ENCODE measurements at regions not wholly inside any gene's neighbourhood (a gene's known extent, or its start where the extent isn't known, plus 50 kb on each side); places are given as distances from the start of the nearest gene placed in this dataset.

DNA sequence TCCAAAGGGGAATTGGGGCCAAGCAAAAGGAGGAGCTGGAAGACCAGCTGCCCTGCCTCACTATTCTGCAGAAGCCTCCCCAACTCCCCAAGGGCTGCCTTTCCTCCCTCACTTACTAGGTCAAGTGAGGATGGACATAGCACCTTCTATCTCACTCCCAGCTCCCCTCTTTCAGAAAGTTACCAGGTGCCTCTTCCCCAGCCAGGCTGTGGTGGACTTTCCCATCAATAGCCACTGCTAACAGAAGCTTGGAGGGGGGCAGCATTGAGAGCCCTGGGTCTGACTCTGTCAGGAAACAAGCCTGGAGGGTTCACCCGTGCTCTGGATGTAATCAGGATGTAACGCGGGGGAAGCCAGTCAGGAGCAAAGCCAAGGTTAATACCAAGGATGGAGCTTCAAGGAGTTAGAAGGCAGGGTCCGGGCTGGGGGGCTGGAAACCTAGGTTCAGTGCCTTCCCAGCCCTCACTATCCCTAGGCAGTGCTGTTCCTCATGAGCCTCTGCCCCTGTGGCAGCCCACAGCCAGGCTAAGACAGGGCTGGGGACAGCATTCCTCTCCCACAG lies 127.8 kb upstream of the NGF start:
- no peaks in the 10 kb centered on the region for H3K9me3 ChIP-seq
- intact Hi-C loops (cut with DNase I): loop anchor here in 2 of 3 donors (5.0 to 10.0 kb wide), 3 partner anchors 191 to 329 kb away; no protein-coding TSS in a partner anchor
- H3K4me3 ChIP-seq: no peak overlapping the region
- no peak for DNase-seq
- no peak for TF ChIP-seq CTCF (IDR thresholded peaks at IDR 0.05)
- 66 to 68% methylated on average over 4 of the region's 4 CpGs for WGBS, 2 donors
- H3K27me3 ChIP-seq: no peaks in the 10 kb centered on the region
- H3K36me3 ChIP-seq: no peaks in the 10 kb centered on the region
- H3K27ac ChIP-seq: no peak overlapping the region
- no peaks in the 10 kb centered on the region for H3K4me1 ChIP-seq
- no peak for FAIRE-seq
- no peak for ATAC-seq

- FAIRE-seq (no peak), DNase-seq (no peak), ATAC-seq (peak in 3 of 4 donors; percentile 37 to 67 (median 60))
- H3K27me3 ChIP-seq: no peaks in the 10 kb centered on the region
- no peaks in the 10 kb centered on the region for H3K9me3 ChIP-seq
- H3K4me3 ChIP-seq: no peak overlapping the region
- TF ChIP-seq CTCF (IDR thresholded peaks at IDR 0.05): no peak
- H3K36me3 ChIP-seq: no peaks in the 10 kb centered on the region
- H3K4me1 ChIP-seq: no peaks in the 10 kb centered on the region
- no peak overlapping the region for H3K27ac ChIP-seq
- intact Hi-C loops (cut with DNase I): loop anchor here in 1 of 3 donors (10.0 kb wide), 1 partner anchor 189 kb away; no protein-coding TSS in a partner anchor
Observed at GRCh38 chr1:115463347-115463746, 125.3 kb upstream of the NGF start.

- Histone ChIP-seq H3K4me1 (no peaks in the 10 kb centered on the region), H3K27me3 (no peaks in the 10 kb centered on the region), H3K27ac (no peak overlapping the region), H3K36me3 (no peaks in the 10 kb centered on the region), H3K4me3 (no peak overlapping the region), H3K9me3 (no peaks in the 10 kb centered on the region)
- no peak for TF ChIP-seq CTCF (IDR thresholded peaks at IDR 0.05)
- intact Hi-C loops (cut with DNase I): loop anchor here in 1 of 3 donors (10.0 kb wide), 1 partner anchor 188 kb away; no protein-coding TSS in a partner anchor
- WGBS, 2 donors: 70 to 72% methylated on average over 4 of the region's 4 CpGs
- FAIRE-seq (no peak), DNase-seq (no peak), ATAC-seq (no peak)
Observed at GRCh38 chr1:115462566-115463076, 124.6 kb upstream of the NGF start.

- no peaks in the 10 kb centered on the region for H3K27me3 ChIP-seq
- FAIRE-seq: no peak
- ATAC-seq: no peak
- no peak overlapping the region for H3K27ac ChIP-seq
- no peak for DNase-seq
- no peaks in the 10 kb centered on the region for H3K36me3 ChIP-seq
- H3K4me1 ChIP-seq: no peaks in the 10 kb centered on the region
- no peaks in the 10 kb centered on the region for H3K9me3 ChIP-seq
- WGBS, 2 donors: 68 to 87% methylated on average over 5 of the region's 5 CpGs
- TF ChIP-seq CTCF (IDR thresholded peaks at IDR 0.05): no peak
- no peak overlapping the region for H3K4me3 ChIP-seq
- intact Hi-C loops (cut with DNase I): loop anchor here in 1 of 3 donors (10.0 kb wide), 1 partner anchor 187 kb away; no protein-coding TSS in a partner anchor
Observed at GRCh38 chr1:115461526-115461925, 123.5 kb upstream of the NGF start.

GRCh38 chr1:115459161-115459560 lies 121.1 kb upstream of the NGF start:
- DNase-seq (no peak), ATAC-seq (no peak), FAIRE-seq (no peak)
- Histone ChIP-seq H3K27me3 (no peaks in the 10 kb centered on the region), H3K27ac (no peak overlapping the region), H3K4me1 (no peaks in the 10 kb centered on the region), H3K9me3 (no peaks in the 10 kb centered on the region), H3K36me3 (no peaks in the 10 kb centered on the region), H3K4me3 (no peak overlapping the region)
- intact Hi-C loops (cut with DNase I): no loop called here
- TF ChIP-seq CTCF (IDR thresholded peaks at IDR 0.05): no peak
- 90 to 96% methylated on average over 3 of the region's 3 CpGs for WGBS, 2 donors
